DOHH2 (cell line): ENCODE measurements at regions not wholly inside any gene's neighbourhood (a gene's known extent, or its start where the extent isn't known, plus 50 kb on each side); places are given as distances from the start of the nearest gene placed in this dataset.

ENCODE experiments used
- EZH2phosphoT487 ChIP-seq: fragments of 200-600 bp; sonication (generic); IDR thresholded peaks from 2 replicates; pipeline ENCODE4 v1.6.1; 2017; ENCODE audit warnings: borderline replicate concordance, mild to moderate bottlenecking, antibody characterized with exemption, low read length, moderate library complexity, mixed read lengths
- TF ChIP-seq, protein P1 (sequence below): fragments of 200-600 bp; sonication (generic); IDR thresholded peaks from one replicate; pipeline ENCODE4 v1.5.1; 2014; ENCODE audit warnings: antibody characterized with exemption, mild to moderate bottlenecking, low read depth, low read length; ENCODE audit not compliant: poor library complexity, severe bottlenecking

DNA sequence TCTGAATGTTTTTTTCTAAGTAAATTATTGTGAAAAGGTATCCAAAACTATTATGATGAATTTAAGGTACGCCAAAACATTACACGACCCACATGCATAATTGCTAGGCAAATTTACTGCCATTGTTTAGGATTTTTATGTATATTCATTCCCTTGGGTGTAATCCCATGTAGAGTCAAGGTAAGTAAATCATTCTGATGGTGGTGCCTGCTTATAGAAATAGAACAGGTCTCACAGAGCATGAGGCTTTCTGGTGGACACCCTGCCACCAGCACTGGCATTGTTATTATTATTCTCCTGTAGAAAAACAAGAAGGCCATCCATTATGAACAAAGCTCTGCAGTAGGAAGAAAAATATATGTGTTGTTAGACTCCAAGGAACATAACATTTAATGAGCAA lies 111.7 kb upstream of the ZNF804B start:
- TF ChIP-seq, protein P1, sequence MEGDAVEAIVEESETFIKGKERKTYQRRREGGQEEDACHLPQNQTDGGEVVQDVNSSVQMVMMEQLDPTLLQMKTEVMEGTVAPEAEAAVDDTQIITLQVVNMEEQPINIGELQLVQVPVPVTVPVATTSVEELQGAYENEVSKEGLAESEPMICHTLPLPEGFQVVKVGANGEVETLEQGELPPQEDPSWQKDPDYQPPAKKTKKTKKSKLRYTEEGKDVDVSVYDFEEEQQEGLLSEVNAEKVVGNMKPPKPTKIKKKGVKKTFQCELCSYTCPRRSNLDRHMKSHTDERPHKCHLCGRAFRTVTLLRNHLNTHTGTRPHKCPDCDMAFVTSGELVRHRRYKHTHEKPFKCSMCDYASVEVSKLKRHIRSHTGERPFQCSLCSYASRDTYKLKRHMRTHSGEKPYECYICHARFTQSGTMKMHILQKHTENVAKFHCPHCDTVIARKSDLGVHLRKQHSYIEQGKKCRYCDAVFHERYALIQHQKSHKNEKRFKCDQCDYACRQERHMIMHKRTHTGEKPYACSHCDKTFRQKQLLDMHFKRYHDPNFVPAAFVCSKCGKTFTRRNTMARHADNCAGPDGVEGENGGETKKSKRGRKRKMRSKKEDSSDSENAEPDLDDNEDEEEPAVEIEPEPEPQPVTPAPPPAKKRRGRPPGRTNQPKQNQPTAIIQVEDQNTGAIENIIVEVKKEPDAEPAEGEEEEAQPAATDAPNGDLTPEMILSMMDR = no peak
- TF ChIP-seq EZH2phosphoT487 = no peak
